ENCODE measurements at regions not wholly inside any gene's neighbourhood (a gene's known extent, or its start where the extent isn't known, plus 50 kb on each side); places are given as distances from the start of the nearest gene placed in this dataset.

- TF ChIP-seq, protein P1, sequence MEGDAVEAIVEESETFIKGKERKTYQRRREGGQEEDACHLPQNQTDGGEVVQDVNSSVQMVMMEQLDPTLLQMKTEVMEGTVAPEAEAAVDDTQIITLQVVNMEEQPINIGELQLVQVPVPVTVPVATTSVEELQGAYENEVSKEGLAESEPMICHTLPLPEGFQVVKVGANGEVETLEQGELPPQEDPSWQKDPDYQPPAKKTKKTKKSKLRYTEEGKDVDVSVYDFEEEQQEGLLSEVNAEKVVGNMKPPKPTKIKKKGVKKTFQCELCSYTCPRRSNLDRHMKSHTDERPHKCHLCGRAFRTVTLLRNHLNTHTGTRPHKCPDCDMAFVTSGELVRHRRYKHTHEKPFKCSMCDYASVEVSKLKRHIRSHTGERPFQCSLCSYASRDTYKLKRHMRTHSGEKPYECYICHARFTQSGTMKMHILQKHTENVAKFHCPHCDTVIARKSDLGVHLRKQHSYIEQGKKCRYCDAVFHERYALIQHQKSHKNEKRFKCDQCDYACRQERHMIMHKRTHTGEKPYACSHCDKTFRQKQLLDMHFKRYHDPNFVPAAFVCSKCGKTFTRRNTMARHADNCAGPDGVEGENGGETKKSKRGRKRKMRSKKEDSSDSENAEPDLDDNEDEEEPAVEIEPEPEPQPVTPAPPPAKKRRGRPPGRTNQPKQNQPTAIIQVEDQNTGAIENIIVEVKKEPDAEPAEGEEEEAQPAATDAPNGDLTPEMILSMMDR (IDR thresholded peaks at IDR 0.05): no peak
These were observed 274.2 kb upstream of the TARS1 start for GRCh38 chr5:33166522-33166921.

- TF ChIP-seq, protein P1 (IDR thresholded peaks at IDR 0.05): no peak
These were observed 273.8 kb upstream of the TARS1 start for GRCh38 chr5:33166948-33167347.

DNA sequence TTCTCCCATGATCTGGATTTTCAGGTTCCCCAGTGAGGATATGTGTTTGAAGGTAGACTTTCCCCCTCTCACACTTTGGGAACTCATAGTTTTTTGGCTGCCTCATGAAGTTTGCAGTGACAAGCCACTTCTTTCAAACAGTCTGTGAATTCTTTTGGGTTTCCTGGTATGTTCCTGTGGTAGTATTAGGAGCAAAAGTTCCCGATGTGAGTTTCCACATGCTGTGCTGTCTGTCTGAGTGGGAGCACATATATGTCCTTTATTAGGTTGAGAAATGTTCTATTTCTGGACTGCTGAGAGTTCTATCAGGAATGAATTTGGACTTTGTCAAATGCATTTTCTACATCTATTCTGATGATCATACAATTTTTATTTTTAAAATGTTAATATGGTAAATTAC is 273.2 kb upstream of the TARS1 start:
- TF ChIP-seq, protein P1 (IDR thresholded peaks at IDR 0.05): no peak

- TF ChIP-seq, protein P1 (IDR thresholded peaks at IDR 0.05): no peak
These were observed 270.4 kb upstream of the TARS1 start for GRCh38 chr5:33170411-33170810.

DNA sequence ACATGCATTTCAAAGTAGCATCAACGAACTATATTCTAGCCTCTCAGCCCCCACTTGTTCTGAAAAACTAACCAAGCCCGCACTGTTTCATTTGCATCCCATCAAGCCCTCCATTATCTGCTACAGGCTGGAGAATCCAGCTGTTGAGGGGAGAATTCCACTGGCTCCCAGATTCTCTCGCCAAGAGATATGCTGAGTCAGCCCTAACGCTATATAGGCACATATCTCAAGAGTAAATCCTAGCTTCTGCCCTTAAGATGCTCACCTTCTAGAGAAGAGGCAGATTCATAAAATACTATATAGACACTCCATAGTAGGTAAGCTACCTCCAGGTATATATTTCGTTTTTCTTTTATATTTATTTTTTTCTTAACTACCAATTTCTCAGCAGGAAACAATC is 266.4 kb upstream of the TARS1 start:
- TF ChIP-seq, protein P1 (IDR thresholded peaks at IDR 0.05): no peak

DNA sequence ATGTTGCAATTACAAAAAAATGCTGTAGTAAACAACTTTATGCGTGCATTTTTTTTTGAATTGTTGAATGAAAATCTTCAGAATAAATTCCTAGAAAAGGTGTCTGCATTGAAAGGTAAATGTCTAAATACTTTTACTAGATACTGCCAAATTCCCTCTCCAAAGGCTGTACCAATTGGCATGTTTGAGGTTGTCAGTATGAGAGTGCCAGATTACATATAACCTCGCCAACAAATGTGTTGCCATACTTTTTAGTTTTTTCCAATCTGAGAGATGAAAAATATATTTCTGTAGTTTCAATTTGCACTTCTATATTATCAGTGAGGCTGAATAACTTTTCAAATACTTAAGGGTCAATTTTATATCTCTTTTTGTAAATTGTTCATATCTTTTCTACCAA is 261.5 kb upstream of the TARS1 start:
- TF ChIP-seq, protein P1 (IDR thresholded peaks at IDR 0.05): no peak

- TF ChIP-seq, protein P1 (IDR thresholded peaks at IDR 0.05): peak; percentile 79
These were observed 259.9 kb upstream of the TARS1 start for GRCh38 chr5:33180900-33181299.

- TF ChIP-seq, protein P1 (IDR thresholded peaks at IDR 0.05): no peak
These were observed 257.8 kb upstream of the TARS1 start for GRCh38 chr5:33182986-33183385.
